GM21717 (cell line): ENCODE measurements at regions not wholly inside any gene's neighbourhood (a gene's known extent, or its start where the extent isn't known, plus 50 kb on each side); places are given as distances from the start of the nearest gene placed in this dataset.
"Not testable (repeated sequence)": the region's sequence is repeated elsewhere in the genome, so short reads cannot be mapped to it uniquely, and the experiment has no call there.

Experiments
- ATAC-seq: cut with Tn5 transposase; IDR thresholded peaks from one replicate; pipeline ENCODE4 v1.9.1; 2021; ENCODE audit warnings: mild to moderate bottlenecking, moderate library complexity; ENCODE audit not compliant: unreplicated experiment

GRCh38 chr2:211204902-211205301, 648.5 kb downstream of the CPS1 start:
- ATAC-seq: no peak

GRCh38 chr2:211205358-211205757, 649.0 kb downstream of the CPS1 start:
- no peak for ATAC-seq

- ATAC-seq: no peak
These were observed 649.4 kb downstream of the CPS1 start for GRCh38 chr2:211205836-211206235.

- ATAC-seq: no peak
These were observed 659.8 kb downstream of the CPS1 start for GRCh38 chr2:211216221-211216620.

- not testable (repeated sequence) for ATAC-seq
These were observed 663.1 kb downstream of the CPS1 start for GRCh38 chr2:211219548-211219947.

- no peak for ATAC-seq
These were observed 669.4 kb downstream of the CPS1 start for GRCh38 chr2:211225784-211226183.

- no peak for ATAC-seq
These were observed 672.2 kb downstream of the CPS1 start for GRCh38 chr2:211228559-211228958.

GRCh38 chr2:211237586-211238275, 681.3 kb downstream of the CPS1 start:
- ATAC-seq: no peak

GRCh38 chr2:211241891-211242290, 685.5 kb downstream of the CPS1 start:
- no peak for ATAC-seq

- no peak for ATAC-seq
These were observed 691.4 kb downstream of the CPS1 start for GRCh38 chr2:211247751-211248150.

- ATAC-seq: no peak
These were observed 692.4 kb downstream of the CPS1 start for GRCh38 chr2:211248841-211249240.

- no peak for ATAC-seq
These were observed 694.6 kb downstream of the CPS1 start for GRCh38 chr2:211251016-211251415.

- ATAC-seq: no peak
These were observed 702.4 kb downstream of the CPS1 start for GRCh38 chr2:211258646-211259335.

- no peak for ATAC-seq
These were observed 703.6 kb downstream of the CPS1 start for GRCh38 chr2:211259831-211260476.

- no peak for ATAC-seq
These were observed 713.9 kb downstream of the CPS1 start for GRCh38 chr2:211270257-211270656.

- no peak for ATAC-seq
These were observed 725.2 kb downstream of the CPS1 start for GRCh38 chr2:211281430-211282073.

GRCh38 chr2:211302676-211303075, 746.3 kb downstream of the CPS1 start:
- ATAC-seq: no peak

- no peak for ATAC-seq
These were observed 750.5 kb downstream of the CPS1 start for GRCh38 chr2:211306929-211307328.
